ENCODE measurements at regions not wholly inside any gene's neighbourhood (a gene's known extent, or its start where the extent isn't known, plus 50 kb on each side); places are given as distances from the start of the nearest gene placed in this dataset.

DNA sequence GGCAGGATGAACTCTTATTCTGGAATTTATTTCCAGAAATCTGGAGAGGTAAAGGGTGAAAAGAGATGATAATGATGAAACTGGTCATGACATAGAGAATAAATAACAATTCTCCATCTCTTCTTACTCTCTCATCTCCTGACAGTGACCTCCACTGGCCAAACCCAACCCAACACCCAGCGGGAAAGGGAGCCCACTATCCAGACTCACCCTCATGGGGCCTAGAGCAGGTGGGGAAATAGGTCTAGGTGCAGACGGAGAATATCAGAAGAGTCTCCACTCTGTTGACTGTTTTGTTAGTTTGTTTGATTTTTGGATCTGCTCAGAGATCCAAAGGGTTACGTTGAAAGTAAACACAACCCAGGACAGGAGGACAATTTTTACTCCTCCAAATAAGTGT, 263.2 kb upstream of the PARD3B start:
- TF ChIP-seq, protein P1, sequence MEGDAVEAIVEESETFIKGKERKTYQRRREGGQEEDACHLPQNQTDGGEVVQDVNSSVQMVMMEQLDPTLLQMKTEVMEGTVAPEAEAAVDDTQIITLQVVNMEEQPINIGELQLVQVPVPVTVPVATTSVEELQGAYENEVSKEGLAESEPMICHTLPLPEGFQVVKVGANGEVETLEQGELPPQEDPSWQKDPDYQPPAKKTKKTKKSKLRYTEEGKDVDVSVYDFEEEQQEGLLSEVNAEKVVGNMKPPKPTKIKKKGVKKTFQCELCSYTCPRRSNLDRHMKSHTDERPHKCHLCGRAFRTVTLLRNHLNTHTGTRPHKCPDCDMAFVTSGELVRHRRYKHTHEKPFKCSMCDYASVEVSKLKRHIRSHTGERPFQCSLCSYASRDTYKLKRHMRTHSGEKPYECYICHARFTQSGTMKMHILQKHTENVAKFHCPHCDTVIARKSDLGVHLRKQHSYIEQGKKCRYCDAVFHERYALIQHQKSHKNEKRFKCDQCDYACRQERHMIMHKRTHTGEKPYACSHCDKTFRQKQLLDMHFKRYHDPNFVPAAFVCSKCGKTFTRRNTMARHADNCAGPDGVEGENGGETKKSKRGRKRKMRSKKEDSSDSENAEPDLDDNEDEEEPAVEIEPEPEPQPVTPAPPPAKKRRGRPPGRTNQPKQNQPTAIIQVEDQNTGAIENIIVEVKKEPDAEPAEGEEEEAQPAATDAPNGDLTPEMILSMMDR (IDR thresholded peaks at IDR 0.05), result no peak
- TF ChIP-seq EZH2 (IDR thresholded peaks at IDR 0.05; ENCODE audit: borderline replicate concordance, insufficient read depth, low read depth, low read length, poor library complexity, severe bottlenecking), result no peak
